VCaP (cell line): ENCODE measurements at regions not wholly inside any gene's neighbourhood (a gene's known extent, or its start where the extent isn't known, plus 50 kb on each side); places are given as distances from the start of the nearest gene placed in this dataset.

Experiments used
- H3K27ac ChIP-seq: fragments of 450-650 bp; 2 replicates; pipeline ENCODE4 v1.5.1; 2017
- TF ChIP-seq, protein P1 (sequence below): fragments of 450-650 bp; conservative IDR thresholded peaks from 2 replicates; pipeline ENCODE4 v1.5.1; 2017; ENCODE audit warnings: mild to moderate bottlenecking, moderate library complexity

GRCh38 chr3:163936543-163936942 is 1141.8 kb downstream of the SI start:
- TF ChIP-seq, protein P1, sequence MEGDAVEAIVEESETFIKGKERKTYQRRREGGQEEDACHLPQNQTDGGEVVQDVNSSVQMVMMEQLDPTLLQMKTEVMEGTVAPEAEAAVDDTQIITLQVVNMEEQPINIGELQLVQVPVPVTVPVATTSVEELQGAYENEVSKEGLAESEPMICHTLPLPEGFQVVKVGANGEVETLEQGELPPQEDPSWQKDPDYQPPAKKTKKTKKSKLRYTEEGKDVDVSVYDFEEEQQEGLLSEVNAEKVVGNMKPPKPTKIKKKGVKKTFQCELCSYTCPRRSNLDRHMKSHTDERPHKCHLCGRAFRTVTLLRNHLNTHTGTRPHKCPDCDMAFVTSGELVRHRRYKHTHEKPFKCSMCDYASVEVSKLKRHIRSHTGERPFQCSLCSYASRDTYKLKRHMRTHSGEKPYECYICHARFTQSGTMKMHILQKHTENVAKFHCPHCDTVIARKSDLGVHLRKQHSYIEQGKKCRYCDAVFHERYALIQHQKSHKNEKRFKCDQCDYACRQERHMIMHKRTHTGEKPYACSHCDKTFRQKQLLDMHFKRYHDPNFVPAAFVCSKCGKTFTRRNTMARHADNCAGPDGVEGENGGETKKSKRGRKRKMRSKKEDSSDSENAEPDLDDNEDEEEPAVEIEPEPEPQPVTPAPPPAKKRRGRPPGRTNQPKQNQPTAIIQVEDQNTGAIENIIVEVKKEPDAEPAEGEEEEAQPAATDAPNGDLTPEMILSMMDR, result no peak

DNA sequence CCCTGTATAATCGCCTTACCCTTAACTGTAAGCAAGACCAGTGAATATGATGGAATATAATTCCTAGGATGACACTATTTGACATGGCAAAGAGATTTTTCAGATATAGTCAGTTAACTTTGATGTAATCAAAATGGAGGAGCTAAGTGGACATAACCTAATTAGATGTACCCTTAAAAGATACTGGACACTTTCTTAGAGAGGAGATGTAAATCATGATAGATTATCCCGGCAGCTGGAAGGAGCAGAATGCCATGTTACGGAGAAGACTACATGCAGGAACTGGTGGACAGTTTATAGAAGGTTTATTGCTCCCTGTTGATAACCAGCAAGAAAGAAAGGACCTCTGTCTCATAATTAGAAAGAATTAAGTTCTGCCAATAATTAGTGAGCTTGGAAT is 1142.9 kb downstream of the SI start:
- no peak overlapping the region for H3K27ac ChIP-seq
- TF ChIP-seq, protein P1, result no peak

More at GRCh38 chr3:163936543-163936942, 1141.8 kb downstream of the SI start:
- H3K27ac ChIP-seq, result no peak overlapping the region

DNA sequence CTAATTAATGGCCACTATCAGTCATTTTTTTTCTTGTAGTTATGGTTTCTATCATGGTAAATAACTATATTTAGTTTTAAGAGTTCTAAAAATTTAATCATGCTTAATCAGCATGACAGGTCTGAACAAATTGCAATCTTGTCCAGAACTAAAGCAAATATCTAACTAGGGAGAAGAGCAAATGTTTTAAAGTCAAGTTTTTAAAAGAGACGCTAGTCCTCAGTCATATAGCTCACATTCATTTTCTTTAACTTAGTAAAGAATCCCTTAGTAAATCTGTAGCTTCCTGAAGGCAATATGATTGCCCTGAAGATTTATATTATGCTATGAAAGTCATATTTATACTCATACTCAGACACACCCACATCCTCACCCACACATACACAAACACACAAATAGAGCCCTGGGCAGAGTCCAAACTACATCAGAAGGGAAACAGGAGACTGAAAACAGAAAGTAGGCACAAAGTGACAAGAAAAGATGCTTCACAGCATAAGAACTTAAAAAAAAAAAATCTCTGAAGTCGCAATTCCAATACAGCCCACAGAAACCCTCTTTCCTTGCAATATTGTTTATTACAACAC is 1149.1 kb downstream of the SI start:
- TF ChIP-seq, protein P1, result no peak
- H3K27ac ChIP-seq, result peak overlapping the region; percentile 40

DNA sequence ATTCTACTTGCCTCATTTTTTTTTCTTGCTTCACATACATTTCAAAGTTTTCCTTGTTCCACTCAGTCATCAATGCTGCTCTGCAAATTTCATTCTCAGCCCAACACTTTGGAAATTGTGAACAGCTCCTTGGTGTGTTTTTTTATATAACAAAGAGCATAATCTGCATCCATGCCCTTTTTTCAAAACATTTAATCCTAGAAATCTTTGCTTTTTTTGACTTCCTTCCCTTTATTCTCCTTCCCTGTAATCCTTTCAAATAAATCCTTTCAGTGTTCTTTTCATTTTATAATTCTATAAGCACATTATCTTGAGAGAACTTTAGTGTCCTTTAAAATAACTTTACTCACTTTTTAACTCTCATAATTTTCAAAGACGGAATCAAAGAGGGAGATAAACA is 1150.8 kb downstream of the SI start:
- H3K27ac ChIP-seq, result no peak overlapping the region
- TF ChIP-seq, protein P1, result no peak

- H3K27ac ChIP-seq, result peak overlapping the region; percentile 97
Measured at GRCh38 chr3:163924600-163924999, 1153.7 kb downstream of the SI start.

GRCh38 chr3:163919154-163919553 is 1159.1 kb downstream of the SI start:
- no peak overlapping the region for H3K27ac ChIP-seq
- TF ChIP-seq, protein P1, result no peak

More at GRCh38 chr3:163924600-163924999, 1153.7 kb downstream of the SI start:
- TF ChIP-seq, protein P1, result no peak

- H3K27ac ChIP-seq, result no peak overlapping the region
- TF ChIP-seq, protein P1, result peak; percentile 60
Measured at GRCh38 chr3:163916596-163917560, 1161.4 kb downstream of the SI start.
